ENCODE measurements at regions not wholly inside any gene's neighbourhood (a gene's known extent, or its start where the extent isn't known, plus 50 kb on each side); places are given as distances from the start of the nearest gene placed in this dataset.
A peak's percentile ranks its signal among the peaks of the same experiment; 100 is the strongest.

DNA sequence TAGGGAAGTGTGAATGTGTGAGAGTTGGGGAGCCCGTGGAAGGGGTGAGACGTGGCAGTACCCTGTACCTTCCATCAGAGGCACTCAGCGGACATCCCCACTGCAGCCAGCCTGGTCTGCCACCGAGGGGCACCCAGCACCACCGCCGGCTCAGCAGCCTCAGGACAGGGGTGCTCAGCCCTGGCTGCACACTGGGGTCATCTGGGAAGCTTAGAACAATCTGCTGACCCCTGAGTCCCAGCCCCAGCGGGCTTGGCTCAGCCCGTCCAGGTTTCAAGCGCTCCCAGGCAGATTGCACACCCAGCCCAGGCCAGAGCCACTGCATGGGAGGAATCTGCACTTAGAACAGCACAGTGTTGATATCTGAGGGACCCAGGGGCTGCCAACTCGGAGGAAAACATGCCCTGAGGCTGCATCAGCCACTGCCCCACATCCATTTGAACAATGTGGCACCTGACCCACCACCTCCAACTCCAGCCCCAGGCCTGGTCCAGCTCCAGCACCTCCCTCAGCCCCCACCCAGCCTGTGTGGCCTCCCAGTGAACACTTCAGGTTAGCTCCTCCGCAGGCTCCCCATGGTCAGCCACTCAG is 147.1 kb upstream of the OTOS start:
- DNase-seq: no peak

DNA sequence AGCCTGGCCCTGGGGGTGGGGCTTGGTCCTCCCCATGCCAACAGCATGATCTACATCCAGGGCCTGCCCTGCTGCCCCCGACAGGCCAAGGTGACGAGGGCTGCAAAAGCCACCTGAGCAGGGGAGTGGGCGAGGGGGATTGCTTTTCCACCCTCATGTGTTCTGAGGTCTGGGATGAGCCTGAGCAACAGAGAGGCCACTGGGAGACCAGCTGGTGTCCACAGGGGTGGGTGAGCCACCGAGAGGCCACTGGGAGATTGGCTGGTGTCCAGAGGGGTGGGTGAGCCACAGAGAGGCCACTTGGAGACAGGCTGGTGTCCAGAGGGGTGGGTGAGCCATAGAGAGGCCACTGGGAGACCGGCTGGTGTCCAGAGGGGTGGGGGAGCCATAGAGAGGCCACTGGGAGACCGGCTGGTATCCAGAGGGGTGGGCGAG is 147.4 kb upstream of the GPC1 start:
- no peak for DNase-seq

GRCh38 chr2:240289701-240290431 is 145.6 kb upstream of the GPC1 start:
- DNase-seq: no peak

DNA sequence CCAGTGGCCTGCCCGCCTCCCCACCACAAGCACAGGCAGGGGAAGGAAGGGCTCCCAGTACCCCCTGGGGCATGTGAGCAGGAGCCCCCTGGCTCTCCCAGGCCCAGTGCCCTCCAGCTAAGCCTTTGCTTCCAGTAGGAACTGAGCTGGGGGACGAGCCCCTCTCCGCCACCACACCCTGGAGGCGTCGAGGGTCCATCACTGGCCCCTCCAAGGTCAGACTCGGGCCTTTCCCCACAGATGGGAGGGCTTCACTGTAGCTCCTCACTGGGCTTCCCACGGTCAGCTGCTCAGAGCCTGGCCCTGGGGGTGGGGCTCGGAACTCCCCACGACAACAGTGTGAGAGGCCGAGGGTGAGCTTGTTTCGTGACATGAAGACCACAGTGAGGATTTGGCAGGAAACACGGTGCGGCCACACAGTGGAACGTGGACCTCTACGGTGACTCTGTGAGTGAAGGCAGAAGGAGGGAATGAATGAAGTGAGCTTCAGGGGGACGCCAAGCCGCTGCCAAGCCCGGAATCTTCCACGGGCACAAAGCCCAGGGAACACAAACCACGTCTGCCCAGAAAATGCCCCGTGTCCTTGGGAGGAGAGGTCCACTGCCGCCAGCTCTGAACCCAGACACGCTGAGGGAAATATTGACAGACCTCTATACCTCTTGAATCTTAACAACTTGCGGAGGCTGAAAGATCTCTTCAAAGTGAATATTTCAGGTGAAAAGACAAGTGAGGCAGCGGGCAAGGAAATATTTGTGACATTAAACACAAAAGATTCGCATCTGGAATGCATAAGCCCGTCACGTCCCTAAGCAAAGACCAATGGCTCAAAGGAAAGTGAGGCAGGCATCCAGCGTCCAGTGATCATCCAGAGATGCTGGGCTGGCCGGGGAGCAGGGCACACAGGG is 144.8 kb upstream of the GPC1 start:
- DNase-seq: no peak

DNA sequence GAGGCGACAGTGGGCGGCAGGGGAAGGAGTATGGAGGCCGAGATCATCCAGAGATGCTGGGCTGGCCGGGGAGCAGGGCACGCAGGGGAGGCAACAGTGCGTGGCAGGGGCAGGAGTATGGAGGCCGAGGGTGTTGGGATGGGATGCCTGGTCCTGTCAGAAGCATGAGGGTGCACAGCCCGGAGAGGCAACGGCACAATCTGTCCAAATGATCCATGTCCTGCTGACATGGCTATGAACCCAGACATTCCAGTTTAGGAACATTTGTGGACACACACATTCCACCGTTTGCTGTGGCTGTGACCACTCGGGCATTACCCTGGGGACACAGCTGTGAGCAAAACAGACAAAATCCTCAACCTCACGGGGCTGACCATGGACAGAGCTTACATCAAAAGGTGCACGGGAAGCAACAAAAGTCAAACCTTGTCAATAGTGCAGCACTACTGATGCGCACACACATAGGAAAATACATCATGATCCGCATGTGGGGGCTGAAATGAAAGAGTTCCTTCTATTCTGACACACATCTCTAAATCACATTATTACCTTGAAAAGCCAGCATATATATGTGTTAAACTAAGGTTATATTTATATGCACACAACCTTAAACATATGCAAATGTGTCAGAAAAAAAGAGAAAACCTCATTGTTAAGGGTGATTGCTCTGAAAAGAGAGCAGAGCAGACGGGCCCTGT is 144.0 kb upstream of the GPC1 start:
- no peak for DNase-seq

DNA sequence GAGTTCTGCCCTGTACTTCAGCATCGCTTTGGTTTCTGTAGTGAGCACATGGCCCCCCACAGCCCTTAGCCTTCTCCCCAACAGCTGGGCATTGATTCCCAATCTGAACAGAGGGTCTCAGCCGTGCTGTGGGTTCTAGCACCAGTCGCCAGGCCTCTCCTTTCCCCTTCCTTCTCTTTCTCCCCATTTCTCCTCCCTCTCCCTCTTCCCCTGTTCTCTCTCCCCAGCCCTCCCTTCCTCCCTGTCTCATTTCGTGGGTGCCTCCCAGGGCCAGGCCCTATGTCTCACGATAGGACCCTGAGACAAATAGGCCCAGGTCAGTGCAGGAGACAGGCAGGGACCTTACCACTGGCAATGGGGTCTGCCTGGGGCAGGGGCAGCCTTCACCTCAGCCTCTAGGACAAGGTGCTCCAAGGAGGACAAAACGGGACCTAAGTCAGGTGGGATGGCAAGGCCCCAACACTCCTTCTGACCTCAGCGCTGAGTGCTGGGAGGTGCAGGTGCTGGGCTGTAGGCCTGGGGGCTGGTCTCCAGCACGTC is 143.4 kb upstream of the GPC1 start:
- no peak for DNase-seq

- no peak for DNase-seq
Observed at GRCh38 chr2:240292619-240293525, 142.6 kb upstream of the GPC1 start.

DNA sequence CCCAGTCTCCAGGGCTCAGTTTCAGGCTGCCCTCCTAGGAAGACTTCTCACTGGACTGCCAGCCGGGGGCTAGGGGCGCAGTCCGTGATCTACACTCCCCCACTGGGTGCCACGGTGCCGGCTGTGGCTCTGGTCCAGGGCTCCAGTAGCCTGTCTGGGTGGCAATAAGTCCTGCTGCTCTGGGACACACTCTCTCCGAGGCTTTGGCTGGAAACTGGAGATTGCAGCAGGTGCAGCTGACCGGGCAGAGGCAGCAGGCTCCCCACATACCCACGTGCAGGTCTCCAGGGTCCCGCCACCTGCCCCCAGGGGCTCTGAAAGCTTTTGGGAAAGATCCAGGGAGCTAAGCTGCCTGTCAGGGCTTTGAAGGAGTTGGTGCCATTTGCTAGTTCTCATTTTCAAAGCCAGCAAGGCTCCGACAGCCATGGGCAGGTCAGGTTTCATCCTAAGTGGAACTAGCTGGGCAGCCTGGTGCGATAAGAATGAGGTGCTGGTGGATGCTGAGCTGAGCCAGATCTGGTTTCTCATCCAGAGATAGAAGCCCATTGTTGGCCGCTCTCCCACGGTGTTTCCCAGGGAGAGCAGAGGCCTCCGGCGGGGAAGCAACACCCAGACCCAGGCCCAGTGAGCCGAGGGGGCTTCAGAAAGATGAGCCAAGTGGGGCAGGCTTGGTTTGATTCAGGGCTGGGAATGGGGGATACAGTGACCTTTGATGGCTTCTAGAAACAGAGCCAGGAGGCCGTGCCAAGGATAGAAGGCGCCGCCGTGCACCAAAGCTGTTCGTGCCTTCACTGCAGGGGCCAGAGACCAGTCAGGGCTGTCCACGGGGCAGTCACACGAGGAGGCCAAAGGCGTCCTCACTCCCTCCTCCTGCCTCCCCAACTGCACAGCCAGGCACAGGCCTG is 141.7 kb upstream of the GPC1 start:
- peak; percentile 81 for DNase-seq

DNA sequence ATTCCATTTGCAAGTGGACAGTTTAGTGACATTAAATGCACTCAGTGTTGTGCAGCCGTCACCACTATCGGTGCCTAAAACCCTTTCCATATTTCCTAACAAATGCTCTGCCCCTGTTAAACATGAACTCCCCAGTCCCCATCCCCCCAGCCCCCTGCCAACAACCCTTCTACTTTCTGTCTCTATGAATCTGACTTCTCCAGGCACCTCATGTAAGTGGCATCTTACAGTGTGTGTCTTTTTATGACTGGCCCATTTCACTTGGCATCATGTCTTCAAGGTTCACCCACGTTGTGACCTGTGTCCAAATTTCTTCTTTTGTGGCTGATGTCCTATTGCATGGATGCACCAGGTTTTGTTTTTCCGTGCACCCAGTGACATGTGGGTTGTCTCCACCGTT is 140.9 kb upstream of the GPC1 start:
- DNase-seq: no peak

DNA sequence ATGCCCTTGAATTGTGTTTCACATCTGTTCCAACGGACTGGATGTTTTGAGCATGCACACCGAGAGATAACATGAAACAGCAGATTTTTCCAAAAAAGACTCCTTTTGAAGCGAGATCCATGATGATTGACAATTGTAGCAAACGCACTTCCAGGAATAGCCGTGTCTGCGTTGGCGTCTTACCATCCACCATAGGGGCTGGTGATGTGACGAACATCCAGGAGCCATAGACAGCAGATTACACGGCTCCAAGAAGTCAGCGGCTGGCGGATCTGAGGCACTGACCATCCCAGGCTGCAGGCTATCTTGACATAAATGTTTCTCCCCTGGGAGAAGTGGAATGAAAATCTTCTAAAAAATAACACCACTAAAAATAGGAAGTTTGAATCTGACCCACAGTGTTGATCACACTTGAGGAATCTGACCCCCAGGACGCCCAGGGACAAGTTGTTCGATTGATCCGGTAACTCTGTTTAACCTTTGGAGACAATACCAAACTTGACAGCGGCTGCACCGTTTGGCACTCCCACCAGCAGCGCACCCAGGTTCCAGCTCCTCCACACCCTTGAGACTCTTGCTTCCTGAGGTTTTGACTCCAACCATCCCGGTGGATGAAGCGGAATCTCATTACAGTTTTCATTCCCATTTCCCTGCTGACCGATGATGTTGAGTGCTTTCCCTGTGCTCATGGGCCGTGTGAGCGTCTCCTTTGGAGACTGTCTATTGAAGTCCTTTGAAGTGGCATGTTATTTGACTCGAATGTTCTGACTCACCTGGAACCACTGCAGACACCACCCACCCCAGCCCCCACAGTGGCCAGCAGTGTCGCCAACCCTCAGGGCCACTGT is 140.0 kb upstream of the GPC1 start:
- DNase-seq: no peak

GRCh38 chr2:240296104-240296406 is 139.4 kb upstream of the GPC1 start:
- no peak for DNase-seq

DNA sequence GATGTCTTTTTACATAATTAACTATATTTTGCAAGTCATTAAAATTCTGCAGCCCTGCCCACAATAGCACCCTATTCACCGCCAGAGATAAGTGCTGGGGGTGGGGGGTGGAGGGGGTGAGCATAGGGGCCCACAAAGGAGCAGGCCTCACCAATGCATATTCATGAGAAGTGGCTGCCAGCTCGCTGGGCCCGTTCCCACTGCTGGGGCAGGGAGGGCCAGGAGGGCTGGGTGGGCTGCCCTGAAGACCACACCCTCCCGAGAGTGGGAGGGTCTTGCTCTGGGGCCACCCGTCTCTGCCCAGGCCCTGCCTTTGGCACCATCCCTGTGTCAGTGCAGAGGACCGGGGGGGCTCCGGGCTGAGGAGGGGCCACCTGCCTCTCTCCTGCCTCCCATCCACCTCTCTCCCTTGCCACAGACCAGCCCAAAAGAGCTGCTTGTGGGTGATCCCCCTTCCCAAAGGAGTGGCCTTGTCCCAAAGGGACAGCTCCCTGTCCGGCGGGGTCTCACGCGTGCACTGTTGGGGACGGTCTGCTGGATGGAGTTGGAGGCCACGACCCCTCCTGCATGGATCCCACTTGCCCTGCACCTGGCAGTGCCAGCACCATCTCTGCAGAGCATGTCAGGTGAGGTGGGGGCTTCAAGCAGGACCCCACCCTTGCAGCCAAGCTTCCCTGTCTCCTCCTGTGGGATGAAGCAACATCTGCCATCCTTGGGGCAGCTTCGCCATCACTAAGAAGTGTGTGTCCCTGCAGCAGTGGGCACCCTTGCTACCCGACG is 138.8 kb upstream of the GPC1 start:
- DNase-seq: no peak

DNA sequence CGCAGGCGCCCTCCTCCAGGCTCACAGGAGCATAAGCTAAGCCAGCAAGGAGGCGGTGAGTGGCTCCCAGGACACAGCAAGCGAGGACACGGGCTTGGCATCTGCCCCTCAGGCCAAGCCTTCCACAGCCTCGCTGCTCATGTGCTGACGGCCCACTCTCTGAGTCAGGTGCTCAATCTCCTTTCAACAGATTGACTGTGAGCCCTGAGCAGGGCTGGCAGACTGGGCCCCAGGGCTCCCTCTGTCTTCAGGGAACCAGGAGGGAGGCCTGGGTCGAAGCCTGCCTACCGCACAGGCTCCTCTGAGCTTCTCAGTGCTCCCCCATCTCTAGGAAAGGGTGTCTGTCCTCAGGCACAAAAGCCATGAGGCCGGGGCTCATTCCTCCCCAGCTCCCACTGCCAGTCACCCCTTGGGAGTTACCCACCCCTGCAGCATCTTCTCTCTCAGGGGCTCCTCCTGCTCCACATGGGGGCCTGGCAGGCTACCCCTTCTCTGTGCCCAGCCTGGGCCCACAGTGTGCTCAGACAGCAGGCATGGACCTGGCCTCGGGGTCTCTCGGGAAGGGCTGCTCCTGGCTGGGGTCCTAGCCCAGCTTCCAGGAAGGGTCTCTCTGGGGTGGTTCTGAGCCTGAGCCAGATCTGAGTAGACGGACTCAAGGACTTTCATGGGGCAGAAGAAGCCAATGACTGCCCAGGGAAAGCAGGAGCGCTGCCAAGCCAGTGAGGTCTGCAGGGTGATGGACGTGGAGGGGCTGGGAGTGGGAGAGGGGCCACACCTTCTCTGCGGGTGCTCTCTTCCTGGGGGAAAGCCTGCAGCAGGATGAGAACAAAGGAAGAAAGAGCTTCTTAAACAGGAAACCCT is 138.0 kb upstream of the GPC1 start:
- DNase-seq: no peak

- no peak for DNase-seq
Observed at GRCh38 chr2:240298117-240298790, 137.2 kb upstream of the GPC1 start.

DNA sequence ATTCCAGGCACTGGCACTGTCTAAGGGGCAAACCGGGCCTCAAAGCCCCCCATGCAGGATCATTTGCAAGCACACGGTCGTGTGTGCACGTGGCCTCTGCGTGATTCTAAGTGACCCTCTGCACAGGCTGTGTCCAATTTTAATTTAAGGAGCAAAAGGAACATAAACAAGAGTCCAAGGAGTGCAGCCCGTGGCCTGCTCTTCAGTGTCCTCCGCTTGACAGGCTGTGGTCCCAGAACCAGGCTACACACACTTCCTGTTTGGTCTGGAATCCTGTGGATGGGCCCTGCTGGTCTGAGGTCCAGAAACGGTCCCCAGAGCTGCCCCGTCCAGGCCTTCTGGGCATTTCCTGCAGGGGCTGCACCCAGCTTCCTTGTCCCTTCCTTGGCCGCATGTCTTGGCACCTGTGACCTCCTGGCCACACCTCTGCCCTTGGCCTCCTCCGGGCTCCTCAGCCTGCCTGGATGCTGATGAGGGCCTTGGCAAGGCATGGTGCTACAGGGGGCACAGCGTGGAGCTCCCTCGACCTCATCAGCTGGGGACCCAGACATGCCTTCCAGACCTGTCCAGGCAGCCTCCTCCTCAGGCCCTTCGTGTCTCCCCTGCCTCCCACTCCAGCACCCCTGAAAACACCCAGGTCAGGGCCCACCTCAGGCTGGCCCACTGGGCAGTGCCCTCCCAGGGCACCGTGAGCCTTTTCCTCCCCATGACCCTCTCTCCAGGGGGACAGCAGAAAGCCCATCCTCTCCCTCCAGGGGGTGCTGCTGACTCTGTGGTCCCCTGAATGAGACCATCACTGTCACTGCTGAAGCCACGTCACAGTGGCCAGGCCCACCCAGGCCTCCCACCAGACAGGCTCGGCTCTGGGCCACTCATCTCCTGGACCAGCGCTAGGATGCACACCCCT is 136.4 kb upstream of the GPC1 start:
- no peak for DNase-seq

DNA sequence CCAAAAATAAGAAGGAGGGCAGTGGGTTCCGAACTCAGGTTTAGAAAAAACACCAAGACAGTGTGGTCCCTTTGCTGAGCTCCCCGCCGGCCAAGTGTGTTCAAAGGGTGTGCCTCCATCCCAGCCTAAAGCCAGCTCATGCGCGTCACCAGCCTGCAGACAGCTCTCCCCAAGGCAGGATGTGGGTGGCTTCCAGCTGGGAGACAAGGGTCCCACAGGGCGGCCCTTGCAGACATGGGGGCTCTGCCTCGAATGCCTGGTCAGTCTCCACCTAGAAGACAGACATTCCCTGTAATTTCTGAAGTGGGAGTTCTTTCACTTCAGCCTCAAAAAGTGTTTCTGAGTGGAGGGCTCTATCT is 135.8 kb upstream of the GPC1 start:
- no peak for DNase-seq
